ENCODE measurements at regions not wholly inside any gene's neighbourhood (a gene's known extent, or its start where the extent isn't known, plus 50 kb on each side); places are given as distances from the start of the nearest gene placed in this dataset.
"Not testable (repeated sequence)": the region's sequence is repeated elsewhere in the genome, so short reads cannot be mapped to it uniquely, and the experiment has no call there.

GRCh38 chr10:26621243-26621888, 76.1 kb upstream of the PDSS1 start:
- Histone ChIP-seq H3K9ac (ENCODE audit: low read length in 2 of 2) (no peak overlapping the region), H3K4me3 (ENCODE audit: low read length in 2 of 2) (no peak overlapping the region), H3K27me3 (ENCODE audit: control insufficient read depth in 1 of 2, insufficient read depth in 2 of 2, low read length in 2 of 2) (peaks cover 7 to 12% of the 10 kb centered on the region in 2 donors), H3K27ac (ENCODE audit: low read length) (no peak overlapping the region), H3K9me3 (ENCODE audit: control insufficient read depth in 2 of 2, low read length in 2 of 2) (no peaks in the 10 kb centered on the region), H3K36me3 (ENCODE audit: control insufficient read depth in 2 of 2, insufficient read depth in 2 of 2, low read length in 2 of 2) (no peaks in the 10 kb centered on the region), H3K4me1 (ENCODE audit: control insufficient read depth, insufficient read depth, low read length) (no peaks in the 10 kb centered on the region)

- H3K27ac ChIP-seq (ENCODE audit: low read length), result no peak overlapping the region
- no peaks in the 10 kb centered on the region for H3K36me3 ChIP-seq (ENCODE audit: control insufficient read depth in 2 of 2, insufficient read depth in 2 of 2, low read length in 2 of 2)
- no peaks in the 10 kb centered on the region for H3K9me3 ChIP-seq (ENCODE audit: control insufficient read depth in 2 of 2, low read length in 2 of 2)
- H3K4me3 ChIP-seq (ENCODE audit: low read length in 2 of 2), result peak overlapping the region in 1 of 2 donors; percentile 35
- H3K4me1 ChIP-seq (ENCODE audit: control insufficient read depth, insufficient read depth, low read length), result no peaks in the 10 kb centered on the region
- peaks cover 7 to 12% of the 10 kb centered on the region in 2 donors for H3K27me3 ChIP-seq (ENCODE audit: control insufficient read depth in 1 of 2, insufficient read depth in 2 of 2, low read length in 2 of 2)
- no peak overlapping the region for H3K9ac ChIP-seq (ENCODE audit: low read length in 2 of 2)
These were observed 75.4 kb upstream of the PDSS1 start for GRCh38 chr10:26621889-26622711.

GRCh38 chr10:26622891-26623290, 74.6 kb upstream of the PDSS1 start:
- Histone ChIP-seq H3K27ac (ENCODE audit: low read length) (no peak overlapping the region), H3K27me3 (ENCODE audit: control insufficient read depth in 1 of 2, insufficient read depth in 2 of 2, low read length in 2 of 2) (peaks cover 7 to 12% of the 10 kb centered on the region in 2 donors), H3K9me3 (ENCODE audit: control insufficient read depth in 2 of 2, low read length in 2 of 2) (no peaks in the 10 kb centered on the region), H3K36me3 (ENCODE audit: control insufficient read depth in 2 of 2, insufficient read depth in 2 of 2, low read length in 2 of 2) (no peaks in the 10 kb centered on the region), H3K4me3 (ENCODE audit: low read length in 2 of 2) (no peak overlapping the region), H3K9ac (ENCODE audit: low read length in 2 of 2) (no peak overlapping the region), H3K4me1 (ENCODE audit: control insufficient read depth, insufficient read depth, low read length) (no peaks in the 10 kb centered on the region)

- H3K9me3 ChIP-seq (ENCODE audit: control insufficient read depth in 2 of 2, low read length in 2 of 2), result no peaks in the 10 kb centered on the region
- H3K27ac ChIP-seq (ENCODE audit: low read length), result no peak overlapping the region
- H3K27me3 ChIP-seq (ENCODE audit: control insufficient read depth in 1 of 2, insufficient read depth in 2 of 2, low read length in 2 of 2), result peaks cover 7 to 12% of the 10 kb centered on the region in 2 donors
- no peak overlapping the region for H3K4me3 ChIP-seq (ENCODE audit: low read length in 2 of 2)
- no peak overlapping the region for H3K9ac ChIP-seq (ENCODE audit: low read length in 2 of 2)
- H3K4me1 ChIP-seq (ENCODE audit: control insufficient read depth, insufficient read depth, low read length), result no peaks in the 10 kb centered on the region
- H3K36me3 ChIP-seq (ENCODE audit: control insufficient read depth in 2 of 2, insufficient read depth in 2 of 2, low read length in 2 of 2), result no peaks in the 10 kb centered on the region
These were observed 73.5 kb upstream of the PDSS1 start for GRCh38 chr10:26624006-26624405.

GRCh38 chr10:26626066-26626465, 71.4 kb upstream of the PDSS1 start:
- Histone ChIP-seq H3K27ac (ENCODE audit: low read length) (no peak overlapping the region), H3K4me1 (ENCODE audit: control insufficient read depth, insufficient read depth, low read length) (no peaks in the 10 kb centered on the region), H3K9ac (ENCODE audit: low read length in 2 of 2) (no peak overlapping the region), H3K36me3 (ENCODE audit: control insufficient read depth in 2 of 2, insufficient read depth in 2 of 2, low read length in 2 of 2) (no peaks in the 10 kb centered on the region), H3K9me3 (ENCODE audit: control insufficient read depth in 2 of 2, low read length in 2 of 2) (no peaks in the 10 kb centered on the region), H3K4me3 (ENCODE audit: low read length in 2 of 2) (no peak overlapping the region), H3K27me3 (ENCODE audit: control insufficient read depth in 1 of 2, insufficient read depth in 2 of 2, low read length in 2 of 2) (peaks cover 7 to 12% of the 10 kb centered on the region in 2 donors)

- no peak overlapping the region for H3K9ac ChIP-seq (ENCODE audit: low read length in 2 of 2)
- H3K4me3 ChIP-seq (ENCODE audit: low read length in 2 of 2), result no peak overlapping the region
- H3K36me3 ChIP-seq (ENCODE audit: control insufficient read depth in 2 of 2, insufficient read depth in 2 of 2, low read length in 2 of 2), result no peaks in the 10 kb centered on the region
- H3K27me3 ChIP-seq (ENCODE audit: control insufficient read depth in 1 of 2, insufficient read depth in 2 of 2, low read length in 2 of 2), result peaks cover 3 to 4% of the 10 kb centered on the region in 2 donors
- H3K27ac ChIP-seq (ENCODE audit: low read length), result no peak overlapping the region
- H3K9me3 ChIP-seq (ENCODE audit: control insufficient read depth in 2 of 2, low read length in 2 of 2), result no peaks in the 10 kb centered on the region
- no peaks in the 10 kb centered on the region for H3K4me1 ChIP-seq (ENCODE audit: control insufficient read depth, insufficient read depth, low read length)
These were observed 70.2 kb upstream of the PDSS1 start for GRCh38 chr10:26627324-26627723.

- no peak overlapping the region for H3K9ac ChIP-seq (ENCODE audit: low read length in 2 of 2)
- H3K4me1 ChIP-seq (ENCODE audit: control insufficient read depth, insufficient read depth, low read length), result no peaks in the 10 kb centered on the region
- no peak overlapping the region for H3K4me3 ChIP-seq (ENCODE audit: low read length in 2 of 2)
- no peaks in the 10 kb centered on the region for H3K36me3 ChIP-seq (ENCODE audit: control insufficient read depth in 2 of 2, insufficient read depth in 2 of 2, low read length in 2 of 2)
- H3K9me3 ChIP-seq (ENCODE audit: control insufficient read depth in 2 of 2, low read length in 2 of 2), result no peaks in the 10 kb centered on the region
- H3K27ac ChIP-seq (ENCODE audit: low read length), result no peak overlapping the region
- H3K27me3 ChIP-seq (ENCODE audit: control insufficient read depth in 1 of 2, insufficient read depth in 2 of 2, low read length in 2 of 2), result no peaks in the 10 kb centered on the region
These were observed 69.1 kb upstream of the PDSS1 start for GRCh38 chr10:26628395-26628794.

- H3K9ac ChIP-seq (ENCODE audit: low read length in 2 of 2); H3K27ac ChIP-seq (ENCODE audit: low read length); H3K4me3 ChIP-seq (ENCODE audit: low read length in 2 of 2); H3K9me3 ChIP-seq (ENCODE audit: control insufficient read depth in 2 of 2, low read length in 2 of 2); H3K36me3 ChIP-seq (ENCODE audit: control insufficient read depth in 2 of 2, insufficient read depth in 2 of 2, low read length in 2 of 2); H3K4me1 ChIP-seq (ENCODE audit: control insufficient read depth, insufficient read depth, low read length); H3K27me3 ChIP-seq (ENCODE audit: control insufficient read depth in 1 of 2, insufficient read depth in 2 of 2, low read length in 2 of 2): not testable (repeated sequence)
These were observed 65.3 kb upstream of the PDSS1 start for GRCh38 chr10:26632171-26632570.

GRCh38 chr10:26634111-26634510, 63.4 kb upstream of the PDSS1 start:
- H3K36me3 ChIP-seq (ENCODE audit: control insufficient read depth in 2 of 2, insufficient read depth in 2 of 2, low read length in 2 of 2); H3K27ac ChIP-seq (ENCODE audit: low read length); H3K9ac ChIP-seq (ENCODE audit: low read length in 2 of 2); H3K4me1 ChIP-seq (ENCODE audit: control insufficient read depth, insufficient read depth, low read length); H3K27me3 ChIP-seq (ENCODE audit: control insufficient read depth in 1 of 2, insufficient read depth in 2 of 2, low read length in 2 of 2); H3K4me3 ChIP-seq (ENCODE audit: low read length in 2 of 2); H3K9me3 ChIP-seq (ENCODE audit: control insufficient read depth in 2 of 2, low read length in 2 of 2): not testable (repeated sequence)

GRCh38 chr10:26637521-26638275, 59.8 kb upstream of the PDSS1 start:
- no peaks in the 10 kb centered on the region for H3K27me3 ChIP-seq (ENCODE audit: control insufficient read depth in 1 of 2, insufficient read depth in 2 of 2, low read length in 2 of 2)
- H3K4me1 ChIP-seq (ENCODE audit: control insufficient read depth, insufficient read depth, low read length), result no peaks in the 10 kb centered on the region
- no peaks in the 10 kb centered on the region for H3K36me3 ChIP-seq (ENCODE audit: control insufficient read depth in 2 of 2, insufficient read depth in 2 of 2, low read length in 2 of 2)
- H3K9me3 ChIP-seq (ENCODE audit: control insufficient read depth in 2 of 2, low read length in 2 of 2), result peaks cover 0 to 4% of the 10 kb centered on the region in 2 donors
- H3K4me3 ChIP-seq (ENCODE audit: low read length in 2 of 2), result no peak overlapping the region
- no peak overlapping the region for H3K27ac ChIP-seq (ENCODE audit: low read length)
- H3K9ac ChIP-seq (ENCODE audit: low read length in 2 of 2), result no peak overlapping the region
